Neural crest cell (in vitro differentiated cells): ENCODE measurements at regions not wholly inside any gene's neighbourhood (a gene's known extent, or its start where the extent isn't known, plus 50 kb on each side); places are given as distances from the start of the nearest gene placed in this dataset.

Experiments used
- DNase-seq: peaks from one replicate; pipeline ENCODE4 v3.0.0; 2021; ENCODE audit warnings: low read depth, mixed read lengths, low spot score
- H3K27ac Mint-ChIP-seq: one replicate; pipeline ENCODE4 v1.8.0; 2021; ENCODE audit warnings: mild to moderate bottlenecking, mixed read lengths; ENCODE audit not compliant: unreplicated experiment
- H3K27me3 Mint-ChIP-seq: 2 replicates; pipeline ENCODE4 v1.8.0; 2021; ENCODE audit warnings: low read depth, mild to moderate bottlenecking, mixed read lengths
- H3K36me3 Mint-ChIP-seq: 2 replicates; pipeline ENCODE4 v1.8.0; 2021; ENCODE audit warnings: low read depth, mild to moderate bottlenecking, mixed read lengths
- H3K4me1 Mint-ChIP-seq: 2 replicates; pipeline ENCODE4 v1.8.0; 2021; ENCODE audit warnings: mixed read lengths
- H3K4me3 Mint-ChIP-seq: one replicate; pipeline ENCODE4 v1.8.0; 2021; ENCODE audit warnings: mild to moderate bottlenecking, mixed read lengths
- H3K9me3 Mint-ChIP-seq: 2 replicates; pipeline ENCODE4 v1.8.0; 2021; ENCODE audit warnings: mixed read lengths
- TF ChIP-seq, protein P1 (sequence below): fragments of 200-600 bp; sonication (generic); conservative IDR thresholded peaks from 2 replicates; pipeline ENCODE4 v1.5.0; 2021; ENCODE audit warnings: antibody characterized with exemption, mild to moderate bottlenecking

DNA sequence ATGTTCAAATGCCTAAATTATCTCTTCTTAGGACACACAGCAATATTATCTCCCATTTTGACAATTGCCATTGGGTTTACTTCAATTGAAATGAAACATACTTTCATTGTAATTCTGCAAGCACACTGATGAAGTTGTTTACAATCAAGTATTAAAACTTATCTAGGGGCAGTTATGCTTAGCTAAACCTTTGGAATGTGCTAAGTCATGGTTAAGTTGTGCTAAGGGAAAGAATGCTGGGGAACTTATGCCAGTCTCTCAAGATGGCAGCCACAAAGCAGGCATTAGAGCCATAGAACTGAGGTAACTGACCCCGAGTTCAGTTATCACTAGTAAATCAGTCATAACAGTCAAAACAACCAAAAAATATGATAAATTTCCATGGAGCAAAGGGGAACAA, 59.1 kb upstream of the NT5E start:
- DNase-seq: no peak
- peaks cover 5% of the 10 kb centered on the region for H3K4me1 Mint-ChIP-seq
- TF ChIP-seq, protein P1, sequence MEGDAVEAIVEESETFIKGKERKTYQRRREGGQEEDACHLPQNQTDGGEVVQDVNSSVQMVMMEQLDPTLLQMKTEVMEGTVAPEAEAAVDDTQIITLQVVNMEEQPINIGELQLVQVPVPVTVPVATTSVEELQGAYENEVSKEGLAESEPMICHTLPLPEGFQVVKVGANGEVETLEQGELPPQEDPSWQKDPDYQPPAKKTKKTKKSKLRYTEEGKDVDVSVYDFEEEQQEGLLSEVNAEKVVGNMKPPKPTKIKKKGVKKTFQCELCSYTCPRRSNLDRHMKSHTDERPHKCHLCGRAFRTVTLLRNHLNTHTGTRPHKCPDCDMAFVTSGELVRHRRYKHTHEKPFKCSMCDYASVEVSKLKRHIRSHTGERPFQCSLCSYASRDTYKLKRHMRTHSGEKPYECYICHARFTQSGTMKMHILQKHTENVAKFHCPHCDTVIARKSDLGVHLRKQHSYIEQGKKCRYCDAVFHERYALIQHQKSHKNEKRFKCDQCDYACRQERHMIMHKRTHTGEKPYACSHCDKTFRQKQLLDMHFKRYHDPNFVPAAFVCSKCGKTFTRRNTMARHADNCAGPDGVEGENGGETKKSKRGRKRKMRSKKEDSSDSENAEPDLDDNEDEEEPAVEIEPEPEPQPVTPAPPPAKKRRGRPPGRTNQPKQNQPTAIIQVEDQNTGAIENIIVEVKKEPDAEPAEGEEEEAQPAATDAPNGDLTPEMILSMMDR: no peak
- no peaks in the 10 kb centered on the region for H3K27me3 Mint-ChIP-seq
- H3K9me3 Mint-ChIP-seq: no peaks in the 10 kb centered on the region
- no peak overlapping the region for H3K27ac Mint-ChIP-seq
- H3K36me3 Mint-ChIP-seq: no peaks in the 10 kb centered on the region
- H3K4me3 Mint-ChIP-seq: no peak overlapping the region

DNA sequence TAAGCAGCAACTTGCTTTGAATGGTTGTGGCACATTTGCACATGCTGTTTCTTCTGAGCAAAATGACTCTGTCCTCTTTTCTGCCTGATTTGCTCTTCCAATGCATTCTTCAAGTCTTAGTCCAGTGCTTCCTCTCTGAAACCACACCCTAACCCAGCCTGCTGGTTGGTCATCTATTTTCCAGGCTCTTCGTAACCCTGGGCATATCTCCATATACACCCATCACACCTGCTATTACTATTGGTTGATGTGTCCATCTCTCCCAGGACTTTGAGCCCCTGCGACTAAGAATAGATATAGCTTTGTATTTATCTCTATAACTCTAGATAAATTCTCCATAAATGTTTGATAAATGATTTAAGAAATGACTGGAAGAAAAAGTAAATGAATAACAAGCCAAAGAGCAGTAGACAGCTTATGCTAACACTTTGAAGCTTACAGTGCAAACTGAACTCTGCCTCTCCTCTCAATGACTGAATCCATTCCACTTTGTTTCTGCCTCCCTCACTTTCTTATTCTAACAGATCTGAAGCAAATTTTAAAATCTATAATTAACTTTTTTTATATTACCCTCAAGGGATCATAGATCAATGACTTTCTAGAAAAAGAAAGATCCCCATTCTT, 59.7 kb upstream of the NT5E start:
- DNase-seq: no peak
- no peaks in the 10 kb centered on the region for H3K9me3 Mint-ChIP-seq
- no peak overlapping the region for H3K4me3 Mint-ChIP-seq
- H3K36me3 Mint-ChIP-seq: no peaks in the 10 kb centered on the region
- H3K27me3 Mint-ChIP-seq: no peaks in the 10 kb centered on the region
- TF ChIP-seq, protein P1: no peak
- peaks cover 5% of the 10 kb centered on the region for H3K4me1 Mint-ChIP-seq
- H3K27ac Mint-ChIP-seq: no peak overlapping the region

DNA sequence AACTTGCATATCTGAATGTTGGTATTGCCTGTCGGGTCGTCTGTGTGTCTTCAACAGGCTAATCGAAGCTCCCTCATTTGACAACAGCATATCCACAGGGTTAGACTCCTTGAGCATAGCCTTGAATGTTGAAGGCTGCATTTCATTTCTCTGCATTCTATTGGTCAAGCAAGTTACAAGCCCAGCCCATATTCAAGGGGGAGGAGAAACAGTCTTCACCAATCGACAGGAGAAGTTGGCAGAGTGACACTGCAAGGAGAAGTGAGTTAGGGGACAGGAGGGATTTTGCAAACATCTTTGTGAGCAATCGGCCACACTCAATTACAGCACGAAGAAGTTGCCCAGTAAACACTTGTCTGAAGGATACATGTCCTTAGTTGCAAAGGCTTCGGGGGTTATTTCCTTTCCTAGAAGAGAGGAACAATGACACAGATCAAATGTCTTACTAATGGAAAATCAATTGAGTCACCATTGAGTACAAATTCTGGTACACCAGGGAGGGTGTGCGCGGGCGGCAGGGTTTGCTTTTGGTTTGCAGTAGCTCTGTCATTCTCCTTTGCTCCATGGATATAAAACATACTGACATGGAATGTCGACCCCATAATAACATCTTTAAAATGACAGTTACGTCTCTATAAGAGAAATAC, 60.6 kb upstream of the NT5E start:
- Mint-ChIP-seq H3K4me1 (peaks cover 5% of the 10 kb centered on the region), H3K4me3 (no peak overlapping the region), H3K27ac (no peak overlapping the region), H3K27me3 (no peaks in the 10 kb centered on the region), H3K36me3 (no peaks in the 10 kb centered on the region), H3K9me3 (no peaks in the 10 kb centered on the region)
- TF ChIP-seq, protein P1: no peak
- DNase-seq: no peak

DNA sequence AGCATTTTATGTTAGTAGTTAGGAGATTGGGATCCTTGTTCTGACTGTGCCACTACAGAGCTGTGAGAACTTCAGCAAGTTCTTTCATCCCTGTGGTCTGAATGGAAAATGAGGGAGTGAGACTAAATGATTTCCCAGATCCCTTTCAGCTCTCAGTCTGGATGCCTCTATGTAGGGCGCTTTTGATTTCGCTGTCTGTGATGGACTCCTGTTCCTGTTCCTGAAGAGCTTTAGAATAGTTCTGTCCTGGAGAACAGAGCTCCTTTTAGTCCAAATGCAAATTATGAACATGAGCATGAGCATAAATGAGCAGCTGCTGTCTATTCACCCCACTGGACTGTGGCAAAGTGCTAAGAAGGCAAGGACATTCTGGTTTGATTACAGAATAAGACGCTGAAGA, 61.4 kb upstream of the NT5E start:
- Mint-ChIP-seq H3K36me3 (no peaks in the 10 kb centered on the region), H3K27me3 (no peaks in the 10 kb centered on the region), H3K9me3 (no peaks in the 10 kb centered on the region), H3K4me3 (no peak overlapping the region), H3K4me1 (peaks cover 5% of the 10 kb centered on the region), H3K27ac (no peak overlapping the region)
- no peak for DNase-seq
- TF ChIP-seq, protein P1: no peak

DNA sequence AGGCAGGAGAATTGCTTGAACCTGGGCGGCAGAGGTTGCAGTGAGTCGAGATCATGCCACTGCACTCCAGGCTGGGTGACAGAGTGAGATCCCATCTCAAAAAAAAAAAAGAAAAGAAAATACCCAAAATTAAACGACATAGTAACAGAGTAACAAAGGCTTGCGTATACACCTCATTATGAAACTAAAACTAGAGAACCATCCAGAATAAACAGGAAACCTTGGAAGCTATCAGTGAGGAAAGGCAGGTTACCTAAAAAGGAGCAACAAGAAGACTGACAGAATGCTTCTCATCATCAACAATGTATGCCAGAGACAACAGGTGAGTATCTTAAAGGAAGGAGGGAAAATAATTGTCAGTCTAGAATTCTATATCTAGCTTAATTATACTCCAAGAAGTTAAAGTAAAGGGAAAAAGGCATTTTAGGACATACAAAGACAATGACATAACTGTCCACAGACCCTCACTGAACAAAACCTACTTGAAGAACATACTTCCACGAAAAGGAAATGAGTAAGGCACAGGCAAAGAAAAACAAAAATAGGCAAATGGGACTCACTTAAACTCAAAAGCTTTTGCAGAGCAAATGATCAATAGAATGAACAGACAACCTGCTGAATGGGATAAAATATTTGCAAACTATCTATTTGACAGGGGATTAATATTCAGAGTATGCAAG, 64.1 kb upstream of the NT5E start:
- no peak overlapping the region for H3K27ac Mint-ChIP-seq
- TF ChIP-seq, protein P1: no peak
- H3K4me3 Mint-ChIP-seq: no peak overlapping the region
- DNase-seq: no peak
- no peaks in the 10 kb centered on the region for H3K36me3 Mint-ChIP-seq
- H3K9me3 Mint-ChIP-seq: no peaks in the 10 kb centered on the region
- H3K4me1 Mint-ChIP-seq: peaks cover 5% of the 10 kb centered on the region
- no peaks in the 10 kb centered on the region for H3K27me3 Mint-ChIP-seq
